Putamen (tissue), 1 donor: ENCODE measurements at regions not wholly inside any gene's neighbourhood (a gene's known extent, or its start where the extent isn't known, plus 50 kb on each side); places are given as distances from the start of the nearest gene placed in this dataset.
"Not testable (repeated sequence)": the region's sequence is repeated elsewhere in the genome, so short reads cannot be mapped to it uniquely, and the experiment has no call there.

Experiments
- DNase-seq: peaks from one replicate; pipeline ENCODE4 v3.0.0-alpha.2; 2016; ENCODE audit warnings: low spot score

DNA sequence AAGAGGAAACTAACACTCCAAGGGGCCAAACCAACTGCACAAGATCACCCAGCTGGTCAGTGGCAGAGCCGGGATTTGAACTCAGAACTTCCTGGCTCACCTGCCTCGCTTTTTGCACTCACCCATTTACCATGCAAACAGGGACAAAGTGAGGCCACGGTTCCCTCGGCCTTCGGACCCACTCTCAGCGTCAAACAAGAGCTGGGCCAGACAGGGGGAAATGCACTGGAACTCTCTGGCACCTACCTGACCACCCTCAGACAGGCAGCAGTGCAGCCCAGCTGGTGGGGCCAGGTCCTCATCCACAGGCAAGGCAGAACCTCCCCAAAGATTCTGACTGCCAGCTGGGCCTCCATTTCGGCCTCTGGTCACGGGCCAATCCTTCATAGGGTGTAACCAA is 93.7 kb upstream of the SRSF6 start:
- DNase-seq: no peak

DNA sequence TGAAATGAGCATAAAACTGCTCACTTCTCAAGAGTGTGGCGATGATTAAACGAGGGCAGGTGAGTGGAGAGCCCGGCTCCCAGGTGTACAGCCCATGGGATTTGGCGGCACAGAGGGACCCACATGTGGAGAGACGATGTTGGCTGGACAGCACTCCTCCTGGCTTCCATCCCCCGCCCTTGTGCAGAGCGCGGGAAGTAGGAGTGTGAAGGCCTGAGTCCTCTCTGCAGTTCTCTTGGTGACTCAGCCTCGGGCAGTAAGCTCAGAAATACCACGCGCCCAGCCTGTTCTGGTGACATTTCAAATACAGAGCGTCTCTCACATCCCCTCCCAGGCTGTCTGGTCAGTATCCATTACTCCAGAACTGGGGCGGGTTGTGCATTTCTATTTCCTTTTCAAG is 94.2 kb upstream of the SRSF6 start:
- DNase-seq: no peak

DNA sequence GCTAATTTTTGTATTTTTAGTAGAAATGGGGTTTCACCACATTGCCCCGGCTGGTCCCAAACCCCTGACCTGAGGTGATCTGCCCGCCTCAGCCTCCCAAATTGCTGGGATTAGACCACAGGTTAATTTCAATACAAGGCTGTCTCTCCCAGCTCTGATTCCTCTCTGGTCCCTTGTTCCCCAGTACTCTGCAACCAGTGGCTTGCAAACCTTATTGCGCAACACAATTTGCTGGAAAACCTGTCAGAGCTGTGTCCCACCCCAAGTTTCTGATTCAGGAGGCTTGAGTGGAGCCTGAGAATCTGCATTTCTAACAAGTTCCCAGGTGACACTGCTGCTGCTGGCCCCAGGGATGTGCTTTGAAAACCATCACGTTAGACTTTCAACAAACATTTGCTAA is 96.2 kb upstream of the SRSF6 start:
- no peak for DNase-seq

DNA sequence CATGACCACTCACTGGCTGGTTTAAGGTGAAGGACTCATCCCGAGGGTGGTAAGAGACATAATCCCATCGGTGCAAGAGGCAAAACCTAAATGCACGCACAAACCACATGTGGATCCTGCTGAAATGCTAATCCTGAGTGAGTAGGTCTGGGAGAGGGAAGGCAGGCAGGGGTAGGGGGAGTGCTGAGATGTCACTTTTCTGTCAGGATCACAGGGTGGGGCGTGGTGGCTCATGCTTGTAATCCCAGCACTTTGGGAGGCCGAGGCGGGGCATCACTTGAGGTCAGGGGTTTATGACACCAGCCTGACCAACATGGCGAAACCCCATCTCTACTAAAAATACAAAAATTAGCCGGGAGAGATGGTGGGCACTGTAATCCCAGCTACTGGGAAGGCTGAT is 97.7 kb upstream of the SRSF6 start:
- no peak for DNase-seq

DNA sequence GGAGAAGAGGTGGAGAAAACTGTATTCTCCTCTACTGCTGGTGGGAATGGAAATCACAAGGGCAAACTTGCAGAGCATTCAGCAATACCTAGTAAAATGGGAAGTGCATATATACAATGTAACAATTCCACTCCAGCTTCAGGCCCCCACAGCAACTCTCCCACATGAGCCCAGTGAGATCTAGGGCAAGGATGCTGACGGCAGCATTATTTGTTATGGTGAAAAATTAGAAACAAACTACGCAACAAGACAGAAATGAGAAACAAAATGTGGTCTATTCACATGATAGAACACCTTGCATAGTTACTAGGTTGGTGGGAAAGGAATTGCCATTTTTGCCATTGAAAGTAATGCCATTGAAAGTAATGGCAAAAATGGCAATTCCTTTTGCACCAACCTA is 98.9 kb upstream of the SRSF6 start:
- no peak for DNase-seq

DNA sequence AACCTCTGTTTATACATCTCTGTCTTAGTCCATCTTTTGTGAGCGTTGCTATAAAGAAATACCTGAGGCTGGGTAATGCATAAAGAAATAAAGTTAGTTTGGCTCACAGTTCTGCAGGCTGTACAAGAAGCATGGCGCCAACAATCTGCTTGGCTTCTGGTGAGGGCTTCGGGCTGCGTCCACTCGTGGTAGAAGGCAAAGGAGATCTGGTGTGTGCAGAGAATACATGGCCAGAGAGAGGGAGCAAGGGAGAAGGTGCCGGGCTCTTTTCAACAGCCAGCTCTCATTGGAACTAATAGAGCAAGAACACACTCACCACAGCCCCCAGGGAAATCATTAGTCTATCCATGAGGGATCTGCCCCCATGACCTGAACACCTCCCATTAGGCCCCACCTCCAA is 100.3 kb upstream of the SRSF6 start:
- no peak for DNase-seq

DNA sequence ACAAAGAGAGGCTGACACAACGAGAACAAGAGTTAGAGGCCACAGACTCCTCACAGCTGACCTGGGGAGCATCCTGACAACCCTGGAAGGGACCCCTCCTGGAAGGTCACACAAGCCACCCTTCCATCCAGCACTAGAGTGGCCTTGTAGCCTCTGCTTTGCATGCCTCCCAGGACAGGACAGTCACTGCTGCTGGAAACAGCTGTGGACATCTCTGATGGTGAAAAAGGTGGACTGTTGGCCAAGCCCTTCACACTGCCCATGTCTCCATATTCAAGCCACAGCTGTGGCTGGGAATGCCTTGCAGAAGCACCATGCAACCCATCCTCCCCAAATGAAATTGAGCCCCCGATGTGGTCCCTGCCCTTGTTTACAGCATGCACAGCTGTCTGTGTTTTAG is 102.1 kb upstream of the SRSF6 start:
- DNase-seq: no peak

DNA sequence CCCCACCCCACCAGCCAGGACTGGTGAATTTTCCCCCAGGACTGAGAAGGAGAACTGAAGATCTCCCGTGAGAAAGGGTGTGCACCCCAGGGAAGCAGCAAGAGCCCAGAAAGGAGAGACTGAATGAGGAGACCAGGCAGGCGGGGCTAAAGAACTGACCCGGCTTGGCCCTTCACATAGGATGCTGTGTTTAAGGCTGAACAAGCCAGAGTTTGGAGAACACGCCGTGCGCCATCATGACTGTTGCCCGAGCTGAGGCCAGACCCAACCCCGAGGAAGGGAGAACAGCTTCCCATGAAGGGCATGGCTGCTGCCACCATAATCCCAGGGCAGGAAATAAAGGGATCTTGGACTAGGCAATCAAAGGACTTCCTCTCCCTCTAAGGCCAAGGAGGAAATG is 104.7 kb upstream of the SRSF6 start:
- no peak for DNase-seq

DNA sequence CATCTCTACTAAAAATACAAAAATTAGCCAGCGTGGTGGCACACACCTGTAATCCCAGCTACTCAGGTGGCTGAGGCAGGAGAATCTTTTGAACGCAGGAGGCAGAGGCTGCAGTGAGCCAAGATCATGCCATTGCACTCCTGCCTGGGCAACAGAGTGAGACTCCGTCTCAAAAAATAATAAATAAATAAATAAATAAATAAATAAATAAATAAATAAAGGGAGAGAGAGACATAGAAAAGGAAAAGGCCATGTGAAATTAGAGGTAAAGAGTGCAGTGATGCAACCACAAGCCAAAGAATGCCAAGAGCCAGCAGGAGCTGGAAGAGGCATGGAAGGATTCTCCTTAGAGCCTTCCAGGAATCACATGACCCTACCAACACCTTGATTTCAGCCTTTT is 107.0 kb upstream of the SRSF6 start:
- DNase-seq: not testable (repeated sequence)

DNA sequence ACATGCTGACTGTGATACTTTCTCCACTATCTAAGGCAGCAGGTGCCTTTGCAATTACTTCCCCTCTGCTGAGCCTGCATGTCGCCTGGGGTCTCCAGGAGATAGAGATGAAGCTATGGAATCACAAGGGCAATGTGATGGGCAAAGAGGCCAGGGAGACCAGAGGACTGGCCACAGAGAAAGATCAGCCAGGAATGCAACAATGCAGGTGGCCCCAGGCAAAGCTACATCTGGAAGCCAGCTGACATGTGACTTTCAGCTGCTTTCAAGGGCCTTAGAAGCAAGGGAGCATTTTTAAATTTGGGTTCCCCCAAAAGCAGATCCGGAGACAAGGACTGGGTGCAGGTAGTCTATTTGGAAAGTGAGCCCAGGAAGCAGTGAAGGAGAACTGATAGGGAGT is 107.9 kb upstream of the SRSF6 start:
- no peak for DNase-seq

DNA sequence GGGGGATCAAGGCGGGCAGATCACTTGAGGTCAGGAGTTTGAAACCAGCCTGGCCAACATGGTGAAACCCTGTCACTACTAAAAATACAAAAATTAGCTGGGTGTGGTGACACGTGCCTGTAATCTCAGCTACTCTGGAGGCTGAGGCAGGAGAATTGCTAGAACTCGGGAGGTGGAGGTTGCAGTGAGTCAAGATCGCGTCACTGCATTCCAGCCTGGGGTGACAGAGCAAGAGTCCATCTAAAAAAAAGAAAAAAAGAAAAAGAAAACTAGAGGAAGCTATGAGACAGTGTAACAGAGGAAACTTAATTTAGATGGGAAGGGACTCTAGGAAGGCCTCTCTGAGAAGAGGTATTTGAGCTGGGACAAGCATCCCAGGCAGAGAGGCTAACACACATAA is 109.9 kb upstream of the SRSF6 start:
- not testable (repeated sequence) for DNase-seq

DNA sequence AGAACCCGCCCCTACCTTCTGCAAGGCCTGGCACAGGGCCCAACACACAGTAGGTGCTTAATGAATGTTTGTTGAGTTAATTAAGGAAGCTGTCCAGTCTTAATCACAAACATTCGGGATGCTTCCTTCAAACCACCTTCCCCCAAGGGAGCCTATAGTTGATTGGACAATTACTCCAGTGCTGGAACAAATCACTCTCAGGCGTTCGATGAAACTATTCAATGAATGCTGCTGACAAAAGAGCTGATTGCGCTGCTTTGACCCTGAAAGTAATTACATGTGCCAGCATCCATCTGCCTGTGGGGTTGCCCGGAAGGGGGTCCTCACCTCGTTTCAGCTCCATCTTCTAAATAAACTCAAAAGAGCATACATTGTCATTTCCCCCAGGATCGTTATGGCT is 112.0 kb upstream of the SRSF6 start:
- no peak for DNase-seq

DNA sequence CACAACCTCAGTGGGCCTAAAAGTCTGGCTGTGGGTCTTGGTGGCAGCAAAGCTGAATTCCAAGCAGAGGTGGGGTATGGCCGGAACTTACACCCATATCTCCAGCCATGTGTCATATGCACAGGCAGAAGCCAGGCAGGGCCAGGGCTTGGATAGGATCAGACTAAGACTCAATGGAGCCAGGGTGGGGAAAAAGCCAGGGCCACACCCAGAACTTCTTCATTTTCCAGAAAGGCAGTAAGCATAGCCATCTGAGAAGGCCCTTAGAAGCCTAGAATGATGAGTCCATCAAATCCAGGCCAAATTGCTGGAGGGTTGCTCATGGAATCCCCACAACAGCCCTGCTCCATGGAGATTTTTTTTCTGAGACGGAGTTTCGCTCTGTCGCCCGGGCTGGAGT is 116.2 kb upstream of the SRSF6 start:
- DNase-seq: no peak

DNA sequence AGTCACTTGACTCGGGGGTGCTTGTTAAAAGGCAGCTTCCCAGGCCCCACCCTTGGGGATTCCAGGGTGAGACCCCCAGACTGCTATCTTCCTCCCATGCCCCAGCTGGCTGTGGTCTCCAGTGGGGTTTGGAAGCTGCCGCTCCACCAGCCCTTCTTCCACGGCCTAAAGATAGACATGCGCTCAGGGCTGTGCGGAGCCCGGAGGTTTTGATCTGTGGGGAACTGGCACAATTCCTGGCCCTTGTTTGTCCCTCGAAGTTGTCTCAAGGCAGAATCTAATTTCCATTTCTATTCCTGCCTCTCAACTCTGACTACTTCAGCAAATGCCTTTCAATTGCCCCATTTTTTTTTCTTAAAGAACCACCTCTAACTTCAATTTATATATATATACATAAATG is 120.7 kb upstream of the SRSF6 start:
- no peak for DNase-seq

DNA sequence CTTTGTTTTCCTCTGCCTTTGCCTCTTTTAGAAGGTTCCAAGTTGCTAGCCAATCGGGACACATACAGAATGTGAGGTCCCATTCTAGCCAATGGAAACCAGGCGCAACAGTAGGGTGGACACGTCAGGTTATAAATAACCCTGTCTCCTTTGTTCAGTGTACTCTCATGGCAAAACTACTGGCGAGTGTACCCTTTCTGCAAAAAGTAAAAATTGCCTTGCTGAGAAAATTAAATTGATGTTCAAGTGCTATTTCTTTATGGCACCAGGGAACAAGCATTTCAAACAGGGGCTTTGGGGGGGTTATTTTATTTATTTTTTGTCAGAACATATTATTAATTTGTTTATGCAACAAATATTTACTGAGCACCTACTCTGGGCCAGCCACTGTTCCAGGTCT is 123.6 kb upstream of the SRSF6 start:
- DNase-seq: no peak

DNA sequence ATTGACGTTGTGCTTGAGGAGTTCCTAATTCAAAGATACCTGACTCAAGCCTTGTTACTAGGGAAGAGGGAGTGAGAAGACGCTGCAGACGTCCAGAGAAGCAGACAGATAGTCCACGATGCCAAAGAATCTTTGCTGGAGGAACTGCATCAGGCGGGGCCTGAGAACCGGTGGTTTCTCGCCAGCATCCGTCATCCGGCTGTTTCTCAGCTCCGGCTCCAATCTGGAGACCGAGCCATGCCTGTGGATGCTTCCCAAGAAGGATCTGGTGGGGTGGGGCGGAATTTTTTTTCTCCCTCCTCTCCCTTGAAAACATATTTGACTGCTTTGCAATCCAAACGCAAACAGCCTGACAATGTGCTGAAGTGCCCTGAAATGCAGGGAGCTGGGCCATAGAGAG is 125.8 kb upstream of the SRSF6 start:
- DNase-seq: no peak

DNA sequence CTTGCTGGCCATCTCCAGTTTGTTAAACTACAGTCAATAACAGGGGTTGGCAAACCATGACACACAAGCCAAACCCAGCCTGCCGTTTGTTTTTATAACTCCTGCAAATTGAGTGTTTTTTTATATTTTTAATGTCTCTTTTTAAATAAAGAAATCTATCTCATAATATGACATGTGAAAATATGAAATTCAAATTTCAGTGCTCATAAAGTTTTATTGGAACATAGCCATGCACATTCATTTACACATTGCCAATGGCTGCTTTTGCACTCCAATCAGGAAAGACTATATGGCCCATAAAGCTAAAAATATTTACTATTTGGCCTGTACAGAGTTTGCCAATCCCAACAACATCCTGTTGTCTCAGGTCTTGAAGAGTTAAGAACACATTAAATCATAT is 129.0 kb upstream of the SRSF6 start:
- DNase-seq: no peak

DNA sequence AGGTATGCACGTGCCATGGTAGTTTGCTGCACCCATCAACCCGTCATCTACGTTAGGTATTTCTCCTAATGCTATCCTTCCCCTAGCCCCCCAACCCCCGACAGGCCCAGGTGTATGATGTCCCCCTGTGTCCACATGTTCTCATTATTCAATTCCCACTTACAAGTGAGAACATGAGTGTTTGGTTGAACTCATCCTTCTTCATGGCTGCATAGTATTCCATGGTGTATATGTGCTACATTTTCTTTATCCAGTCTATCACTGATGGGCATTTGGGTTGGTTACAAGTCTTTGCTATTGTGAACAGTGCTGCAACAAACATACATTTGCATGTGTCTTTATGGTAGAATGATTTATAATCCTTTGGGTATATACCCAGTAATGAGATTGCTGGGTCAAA is 130.5 kb upstream of the SRSF6 start:
- DNase-seq: not testable (repeated sequence)

DNA sequence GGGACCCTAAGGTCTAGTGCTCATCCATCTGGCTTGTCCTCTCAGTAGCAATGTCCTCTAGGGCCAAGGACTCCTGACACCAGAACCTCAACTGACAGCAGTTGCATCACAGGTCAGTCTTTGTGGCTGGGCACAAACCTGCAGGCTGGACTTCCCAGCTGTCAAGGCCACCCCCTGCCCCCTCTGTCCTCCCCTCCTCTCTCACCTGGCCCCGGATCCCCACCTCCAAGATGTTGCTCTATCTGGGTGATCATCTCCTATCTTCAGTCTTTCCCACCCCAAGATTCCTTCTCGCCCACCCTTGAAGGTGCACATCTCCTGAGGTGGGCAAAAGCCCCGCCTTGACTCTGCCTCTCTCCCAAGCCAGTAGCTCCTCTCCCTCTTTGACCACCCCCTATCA is 131.8 kb upstream of the SRSF6 start:
- no peak for DNase-seq

DNA sequence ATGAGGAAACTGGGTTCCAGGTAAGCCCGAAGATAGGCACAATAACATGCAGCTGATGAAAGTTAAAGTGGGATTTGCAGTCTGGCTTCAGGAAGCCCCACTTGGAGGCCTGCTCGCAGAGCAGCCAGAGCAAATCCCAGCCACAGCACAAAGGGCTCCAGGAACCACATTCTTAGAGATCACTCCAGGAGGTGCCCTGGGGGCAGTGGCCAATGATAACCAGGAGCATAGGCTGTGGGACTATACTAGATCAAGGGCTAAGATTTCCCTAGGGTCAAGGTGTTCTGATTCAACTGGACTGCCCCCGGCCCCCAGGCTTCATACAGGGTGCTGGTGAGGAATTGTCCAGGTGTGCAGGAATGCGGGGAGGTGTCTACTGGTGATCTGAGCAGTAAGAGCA is 133.9 kb upstream of the PTPRT start:
- DNase-seq: no peak

DNA sequence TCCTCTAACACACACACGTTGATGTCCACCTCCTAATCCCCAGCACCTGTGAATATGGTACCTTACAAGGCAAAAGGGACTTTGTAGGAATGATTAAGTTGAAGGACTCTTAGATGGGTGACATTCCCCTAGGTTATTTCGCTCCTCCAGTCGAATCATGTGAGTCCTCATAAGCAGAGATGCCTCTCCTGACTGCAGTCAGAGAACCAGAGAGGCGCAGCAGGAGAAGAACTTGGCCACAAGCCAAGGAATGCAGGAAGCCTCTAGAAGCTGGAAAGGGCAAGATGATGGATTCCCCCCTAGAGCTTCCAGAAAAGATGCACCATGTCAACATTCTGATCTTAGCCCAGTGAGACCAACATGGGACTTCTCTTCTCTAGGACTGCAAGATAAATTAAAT is 133.1 kb upstream of the PTPRT start:
- no peak for DNase-seq

DNA sequence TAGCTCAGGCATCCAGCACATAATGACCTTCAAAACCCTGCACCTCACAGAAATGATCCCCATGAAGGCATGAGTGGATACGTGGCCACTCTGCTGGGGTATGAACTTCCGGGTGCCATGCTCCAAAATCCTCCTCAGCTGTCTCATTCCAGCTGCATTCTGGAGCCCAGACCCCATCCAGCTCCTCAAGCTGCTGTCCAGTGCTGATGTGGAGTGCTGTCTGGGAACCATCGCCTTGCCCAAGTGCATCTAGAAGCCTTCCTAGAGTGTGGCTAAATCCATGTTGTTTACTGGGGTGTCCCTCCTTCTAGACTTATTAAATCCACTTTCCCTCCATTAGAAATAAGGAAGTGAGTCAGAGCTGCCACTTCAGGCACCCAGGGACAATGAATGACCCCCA is 130.8 kb upstream of the PTPRT start:
- DNase-seq: no peak

DNA sequence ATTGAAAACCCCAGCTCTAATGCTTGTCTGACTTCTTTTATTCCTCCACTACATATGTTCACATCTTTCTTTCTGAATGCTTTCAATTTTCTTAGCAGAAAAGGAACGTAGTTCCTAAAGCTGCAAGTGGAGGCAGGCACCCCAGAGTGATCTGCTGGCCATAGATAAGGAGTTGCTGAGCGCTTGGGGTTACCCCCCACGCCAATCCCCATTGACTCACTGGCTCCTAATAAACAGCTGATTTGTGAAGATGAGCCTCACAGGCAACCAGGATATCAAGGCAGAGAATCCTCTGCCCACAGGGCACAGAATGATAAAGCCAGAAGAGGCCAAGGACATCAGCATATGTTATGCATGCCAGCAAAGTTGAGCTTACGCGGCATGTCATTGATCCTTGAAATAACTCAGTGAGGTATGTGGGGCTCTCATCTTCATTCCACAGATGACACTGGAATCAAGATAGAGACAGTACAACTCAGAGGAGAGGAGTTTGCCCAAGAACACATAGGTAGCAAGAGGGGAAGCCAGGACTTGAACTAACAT is 129.1 kb upstream of the PTPRT start:
- DNase-seq: no peak

DNA sequence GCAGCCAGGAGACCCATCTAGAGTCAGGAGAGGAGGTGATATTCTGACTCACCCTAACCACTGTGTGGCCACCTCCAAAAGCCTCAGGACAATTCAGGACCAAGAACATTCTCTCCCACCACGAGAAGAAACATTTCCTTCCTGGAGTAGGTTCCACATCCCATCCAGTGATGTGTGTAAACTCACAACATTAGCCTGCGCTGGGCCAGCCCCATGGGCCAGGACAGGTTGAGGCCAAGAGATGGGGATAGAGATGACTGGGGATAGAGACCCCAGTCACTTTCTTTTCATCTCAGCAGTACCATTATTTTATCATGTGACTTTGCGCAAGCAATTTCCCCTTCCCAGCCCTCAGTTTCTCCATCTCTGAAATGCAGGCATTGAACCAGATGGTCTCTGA is 126.6 kb upstream of the PTPRT start:
- no peak for DNase-seq

DNA sequence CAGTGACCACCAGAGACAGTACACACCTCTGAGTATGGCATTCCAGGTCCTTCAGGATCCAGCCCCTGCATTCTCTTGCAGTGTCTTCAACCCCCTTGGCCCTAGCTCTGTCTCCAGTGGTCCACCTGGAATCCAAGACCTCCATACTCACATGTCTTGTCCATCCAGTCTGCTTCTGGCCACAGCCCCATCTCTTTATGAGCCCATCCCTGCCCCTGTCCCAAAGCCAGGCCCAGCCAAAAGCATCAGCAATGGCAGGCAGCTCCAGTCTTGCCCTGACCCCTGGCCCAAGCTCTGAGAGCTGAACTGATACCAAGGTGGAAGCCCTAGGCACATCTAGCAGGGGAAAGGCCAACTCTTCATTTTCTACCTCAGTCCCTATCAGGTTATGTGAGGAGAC is 119.6 kb upstream of the PTPRT start:
- DNase-seq: no peak
